Stimulated activated CD4-positive, alpha-beta T cell treated with anti-CD3 and anti-CD28 coated beads, Interleukin-2, amount 100 ng/mL, for 24 hours (primary cell): ENCODE measurements at regions not wholly inside any gene's neighbourhood (a gene's known extent, or its start where the extent isn't known, plus 50 kb on each side); places are given as distances from the start of the nearest gene placed in this dataset.
"Not testable (repeated sequence)": the region's sequence is repeated elsewhere in the genome, so short reads cannot be mapped to it uniquely, and the experiment has no call there.

Experiments used
- DNase-seq, 2 donors: peaks; one replicate each; pipeline ENCODE4 v3.0.0-alpha.2; 2020

GRCh38 chr5:97545886-97546535, 363.0 kb upstream of the RIOK2 start:
- no peak for DNase-seq

- DNase-seq = no peak
Measured at GRCh38 chr5:97547430-97547829, 364.4 kb upstream of the RIOK2 start.

GRCh38 chr5:97547999-97548738, 365.1 kb upstream of the RIOK2 start:
- no peak for DNase-seq

GRCh38 chr5:97548739-97549080, 365.7 kb upstream of the RIOK2 start:
- no peak for DNase-seq

- no peak for DNase-seq
Measured at GRCh38 chr5:97549496-97549895, 366.4 kb upstream of the RIOK2 start.

- no peak for DNase-seq
Measured at GRCh38 chr5:97550164-97550563, 367.1 kb upstream of the RIOK2 start.

- no peak for DNase-seq
Measured at GRCh38 chr5:97550818-97551217, 367.8 kb upstream of the RIOK2 start.

- DNase-seq = no peak
Measured at GRCh38 chr5:97553604-97554452, 370.8 kb upstream of the RIOK2 start.

GRCh38 chr5:97554977-97555643, 372.1 kb upstream of the RIOK2 start:
- no peak for DNase-seq

- no peak for DNase-seq
Measured at GRCh38 chr5:97555644-97555981, 372.6 kb upstream of the RIOK2 start.

GRCh38 chr5:97559827-97560598, 377.0 kb upstream of the RIOK2 start:
- no peak for DNase-seq

- no peak for DNase-seq
Measured at GRCh38 chr5:97560599-97560993, 377.5 kb upstream of the RIOK2 start.

- no peak for DNase-seq
Measured at GRCh38 chr5:97563050-97563657, 380.1 kb upstream of the RIOK2 start.

GRCh38 chr5:97568382-97568781, 385.3 kb upstream of the RIOK2 start:
- no peak for DNase-seq

- no peak for DNase-seq
Measured at GRCh38 chr5:97570242-97570641, 387.2 kb upstream of the RIOK2 start.

- DNase-seq = no peak
Measured at GRCh38 chr5:97575322-97575721, 392.3 kb upstream of the RIOK2 start.

- no peak for DNase-seq
Measured at GRCh38 chr5:97576956-97577355, 393.9 kb upstream of the RIOK2 start.

GRCh38 chr5:97579977-97580376, 396.9 kb upstream of the RIOK2 start:
- DNase-seq = not testable (repeated sequence)

GRCh38 chr5:97580746-97581145, 397.7 kb upstream of the RIOK2 start:
- no peak for DNase-seq

- DNase-seq = no peak
Measured at GRCh38 chr5:97591781-97592180, 408.7 kb upstream of the RIOK2 start.

GRCh38 chr5:97600486-97600885, 417.4 kb upstream of the RIOK2 start:
- no peak for DNase-seq

- DNase-seq = no peak
Measured at GRCh38 chr5:97601651-97602050, 418.6 kb upstream of the RIOK2 start.
